22Rv1 (cell line): ENCODE measurements at regions not wholly inside any gene's neighbourhood (a gene's known extent, or its start where the extent isn't known, plus 50 kb on each side); places are given as distances from the start of the nearest gene placed in this dataset.

Experiments used
- ZFX ChIP-seq: fragments of 450-650 bp; IDR thresholded peaks from 2 replicates; pipeline ENCODE4 v1.6.1; 2017; ENCODE audit warnings: antibody characterized with exemption, borderline replicate concordance
- TF ChIP-seq, protein P1 (sequence below): fragments of 450-650 bp; IDR thresholded peaks from 2 replicates; pipeline ENCODE4 v1.5.1; 2017; ENCODE audit warnings: mild to moderate bottlenecking

DNA sequence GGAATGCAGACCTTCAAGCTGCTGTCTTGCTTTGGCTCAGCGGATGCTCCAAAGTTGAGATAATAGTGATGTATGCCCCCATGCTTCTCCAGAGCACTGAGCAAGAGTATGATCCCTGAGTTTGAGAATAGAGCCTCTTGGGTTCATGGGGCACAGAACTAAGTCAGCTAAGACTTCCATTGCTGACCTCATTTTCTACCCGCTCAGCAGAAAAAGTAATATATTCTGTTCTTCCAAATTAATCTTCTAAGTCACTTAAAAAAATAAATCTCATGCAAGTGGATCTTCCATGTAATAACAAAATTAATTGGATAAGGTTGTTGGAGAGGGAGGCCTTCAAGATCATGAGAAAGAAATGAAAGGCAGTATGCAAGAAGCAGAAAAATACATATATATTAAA, 483.9 kb downstream of the DNAH5 start:
- TF ChIP-seq, protein P1, sequence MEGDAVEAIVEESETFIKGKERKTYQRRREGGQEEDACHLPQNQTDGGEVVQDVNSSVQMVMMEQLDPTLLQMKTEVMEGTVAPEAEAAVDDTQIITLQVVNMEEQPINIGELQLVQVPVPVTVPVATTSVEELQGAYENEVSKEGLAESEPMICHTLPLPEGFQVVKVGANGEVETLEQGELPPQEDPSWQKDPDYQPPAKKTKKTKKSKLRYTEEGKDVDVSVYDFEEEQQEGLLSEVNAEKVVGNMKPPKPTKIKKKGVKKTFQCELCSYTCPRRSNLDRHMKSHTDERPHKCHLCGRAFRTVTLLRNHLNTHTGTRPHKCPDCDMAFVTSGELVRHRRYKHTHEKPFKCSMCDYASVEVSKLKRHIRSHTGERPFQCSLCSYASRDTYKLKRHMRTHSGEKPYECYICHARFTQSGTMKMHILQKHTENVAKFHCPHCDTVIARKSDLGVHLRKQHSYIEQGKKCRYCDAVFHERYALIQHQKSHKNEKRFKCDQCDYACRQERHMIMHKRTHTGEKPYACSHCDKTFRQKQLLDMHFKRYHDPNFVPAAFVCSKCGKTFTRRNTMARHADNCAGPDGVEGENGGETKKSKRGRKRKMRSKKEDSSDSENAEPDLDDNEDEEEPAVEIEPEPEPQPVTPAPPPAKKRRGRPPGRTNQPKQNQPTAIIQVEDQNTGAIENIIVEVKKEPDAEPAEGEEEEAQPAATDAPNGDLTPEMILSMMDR, result no peak
- no peak for TF ChIP-seq ZFX
